Activated T-cell treated with anti-CD3 and anti-CD28 coated beads, Interleukin-2, amount 50 U/mL, for 24 hours (primary cell): ENCODE measurements at regions not wholly inside any gene's neighbourhood (a gene's known extent, or its start where the extent isn't known, plus 50 kb on each side); places are given as distances from the start of the nearest gene placed in this dataset.
"Not testable (repeated sequence)": the region's sequence is repeated elsewhere in the genome, so short reads cannot be mapped to it uniquely, and the experiment has no call there.

Source experiments
- DNase-seq: peaks from one replicate; pipeline ENCODE4 v3.0.0-alpha.2; 2020
- H3K27ac Mint-ChIP-seq: 2 replicates; pipeline ENCODE4 v1.8.0; 2020; ENCODE audit warnings: mild to moderate bottlenecking, mixed read lengths
- H3K27me3 Mint-ChIP-seq: 2 replicates; pipeline ENCODE4 v1.8.0; 2020; ENCODE audit warnings: mixed read lengths
- H3K36me3 Mint-ChIP-seq: 2 replicates; pipeline ENCODE4 v1.8.0; 2020; ENCODE audit warnings: low read depth, mixed read lengths
- H3K4me1 Mint-ChIP-seq: 2 replicates; pipeline ENCODE4 v1.8.0; 2020; ENCODE audit warnings: low read depth, mixed read lengths
- H3K4me3 Mint-ChIP-seq: 2 replicates; pipeline ENCODE4 v1.8.0; 2020; ENCODE audit warnings: mild to moderate bottlenecking, moderate library complexity, mixed read lengths
- H3K9me3 Mint-ChIP-seq: 2 replicates; pipeline ENCODE4 v1.8.0; 2020; ENCODE audit warnings: mixed read lengths

- not testable (repeated sequence) for H3K27ac Mint-ChIP-seq, H3K4me3 Mint-ChIP-seq, DNase-seq, H3K4me1 Mint-ChIP-seq, H3K36me3 Mint-ChIP-seq
- peaks cover 36% of the 10 kb centered on the region for H3K27me3 Mint-ChIP-seq
- peaks cover 11% of the 10 kb centered on the region for H3K9me3 Mint-ChIP-seq
These were observed 50.7 kb upstream of the GATA2 start for GRCh38 chr3:128543570-128544174.
